Neural cell (in vitro differentiated cells): ENCODE measurements at regions not wholly inside any gene's neighbourhood (a gene's known extent, or its start where the extent isn't known, plus 50 kb on each side); places are given as distances from the start of the nearest gene placed in this dataset.

Experiments
- H2AFZ ChIP-seq: fragments of 200-600, 300-800 bp; sonication (generic), shearing (Covaris generic); 2 replicates; pipeline ENCODE4 v1.6.0; 2014; ENCODE audit warnings: low read depth, mild to moderate bottlenecking, antibody characterized with exemption, low read length, moderate library complexity
- H3F3A ChIP-seq: fragments of 200-600 bp; shearing (Covaris generic); 2 replicates; pipeline ENCODE4 v1.6.1; 2016; ENCODE audit warnings: mild to moderate bottlenecking, moderate library complexity, mixed read lengths, antibody characterized with exemption, low read length; ENCODE audit not compliant: insufficient read depth, poor library complexity, severe bottlenecking
- H3K27ac ChIP-seq: fragments of 200-600, 300-800 bp; sonication (generic), shearing (Covaris generic); 2 replicates; pipeline ENCODE4 v1.5.1; 2014; ENCODE audit warnings: mild to moderate bottlenecking, low read length, moderate library complexity
- H3K27me3 ChIP-seq: fragments of 300-800, 200-600 bp; sonication (generic), shearing (Covaris generic); 2 replicates; pipeline ENCODE4 v1.6.0; 2014; ENCODE audit warnings: mild to moderate bottlenecking, low read depth, low read length, moderate library complexity; ENCODE audit not compliant: insufficient read depth
- H3K36me3 ChIP-seq: fragments of 300-800, 200-600 bp; sonication (generic), shearing (Covaris generic); 2 replicates; pipeline ENCODE4 v1.5.1; 2014; ENCODE audit warnings: mild to moderate bottlenecking, antibody characterized with exemption, low read length, moderate library complexity; ENCODE audit not compliant: insufficient read depth
- H3K4me2 ChIP-seq: fragments of 300-800, 200-600 bp; sonication (generic), shearing (Covaris generic); 2 replicates; pipeline ENCODE4 v1.6.0; 2014; ENCODE audit warnings: mild to moderate bottlenecking, low read length
- H3K4me3 ChIP-seq: fragments of 300-800, 200-600 bp; sonication (generic), shearing (Covaris generic); 2 replicates; pipeline ENCODE4 v1.5.1; 2014; ENCODE audit warnings: mild to moderate bottlenecking, low read length, moderate library complexity
- H3K79me2 ChIP-seq: fragments of 200-600 bp; shearing (Covaris generic); replicated peaks from 2 replicates; pipeline ENCODE4 v1.6.0; 2014; ENCODE audit warnings: mild to moderate bottlenecking, low read length, moderate library complexity; ENCODE audit not compliant: insufficient read depth
- H3K9ac ChIP-seq: fragments of 300-800, 200-600 bp; sonication (generic), shearing (Covaris generic); 2 replicates; pipeline ENCODE4 v1.6.1; 2016; ENCODE audit warnings: mild to moderate bottlenecking, low read length, mixed read lengths
- H3K9me2 ChIP-seq: fragments of 200-600 bp; shearing (Covaris generic); 2 replicates; pipeline ENCODE4 v1.6.1; 2016; ENCODE audit warnings: mild to moderate bottlenecking, low read length, mixed read lengths; ENCODE audit not compliant: insufficient read depth
- H3K9me3 ChIP-seq: fragments of 200-600, 300-800 bp; sonication (generic), shearing (Covaris generic); 2 replicates; pipeline ENCODE4 v1.6.1; 2016; ENCODE audit warnings: mild to moderate bottlenecking, mixed run types, low read length, moderate library complexity, mixed read lengths
- H4K20me1 ChIP-seq: fragments of 200-600 bp; shearing (Covaris generic); 2 replicates; pipeline ENCODE4 v1.6.1; 2016; ENCODE audit warnings: mild to moderate bottlenecking, mixed run types; ENCODE audit not compliant: insufficient read depth
- CTCF ChIP-seq: fragments of 450-650 bp; IDR thresholded peaks from 2 replicates; pipeline ENCODE4 v1.5.1; 2014; ENCODE audit warnings: antibody characterized with exemption, mild to moderate bottlenecking, moderate library complexity; ENCODE audit not compliant: poor library complexity, severe bottlenecking
- EP300 ChIP-seq: fragments of 450-650 bp; conservative IDR thresholded peaks from 2 replicates; pipeline ENCODE4 v1.6.1; 2014; ENCODE audit warnings: antibody characterized with exemption, mild to moderate bottlenecking, moderate library complexity; ENCODE audit not compliant: poor library complexity, severe bottlenecking
- EZH2 ChIP-seq: fragments of 200-600, 300-800 bp; shearing (Covaris generic), sonication (generic); IDR thresholded peaks from 2 replicates; pipeline ENCODE4 v1.6.1; 2014; ENCODE audit warnings: antibody characterized with exemption, low read length, borderline replicate concordance, mild to moderate bottlenecking; ENCODE audit not compliant: insufficient read depth, poor library complexity, severe bottlenecking
- MXI1 ChIP-seq: fragments of 450-650 bp; conservative IDR thresholded peaks from 2 replicates; pipeline ENCODE4 v1.6.1; 2014; ENCODE audit warnings: antibody characterized with exemption, mild to moderate bottlenecking; ENCODE audit not compliant: poor library complexity, severe bottlenecking
- POLR2AphosphoS5 ChIP-seq: IDR thresholded peaks from 2 replicates; pipeline ENCODE4 v1.6.1; 2012
- RAD21 ChIP-seq: fragments of 450-650 bp; conservative IDR thresholded peaks from 2 replicates; pipeline ENCODE4 v1.6.1; 2014; ENCODE audit warnings: antibody characterized with exemption, mild to moderate bottlenecking, moderate library complexity
- REST ChIP-seq: IDR thresholded peaks from 2 replicates; pipeline ENCODE4 v1.6.1; 2012; ENCODE audit warnings: borderline replicate concordance
- SMC3 ChIP-seq: fragments of 450-650 bp; conservative IDR thresholded peaks from 2 replicates; pipeline ENCODE4 v1.6.1; 2014; ENCODE audit warnings: antibody characterized with exemption, mild to moderate bottlenecking, moderate library complexity; ENCODE audit not compliant: poor library complexity
- TAF1 ChIP-seq: IDR thresholded peaks from 2 replicates; pipeline ENCODE4 v1.6.1; 2012; ENCODE audit warnings: low read depth

- Histone ChIP-seq H3K27ac (no peak overlapping the region), H3K27me3 (no peaks in the 10 kb centered on the region), H3K9me2 (no peaks in the 10 kb centered on the region), H3K9ac (no peak overlapping the region), H2AFZ (no peak overlapping the region), H3K4me2 (no peak overlapping the region), H3K4me3 (no peak overlapping the region), H3K79me2 (no peaks in the 10 kb centered on the region), H4K20me1 (no peaks in the 10 kb centered on the region), H3K9me3 (no peaks in the 10 kb centered on the region), H3K36me3 (no peaks in the 10 kb centered on the region), H3F3A (no peaks in the 10 kb centered on the region)
- no peak for TF ChIP-seq POLR2AphosphoS5
- TF ChIP-seq REST: no peak
- no peak for TF ChIP-seq EZH2
- TF ChIP-seq RAD21: no peak
- TF ChIP-seq MXI1: no peak
- TF ChIP-seq CTCF: no peak
- TF ChIP-seq SMC3: no peak
- no peak for TF ChIP-seq EP300
- no peak for TF ChIP-seq TAF1
Observed at GRCh38 chr4:166538491-166539005, 665.5 kb downstream of the TLL1 start.

- Histone ChIP-seq H3K9me2 (no peaks in the 10 kb centered on the region), H2AFZ (no peak overlapping the region), H3K27me3 (no peaks in the 10 kb centered on the region), H3K79me2 (no peaks in the 10 kb centered on the region), H3K36me3 (no peaks in the 10 kb centered on the region), H3F3A (no peaks in the 10 kb centered on the region), H3K4me2 (no peak overlapping the region), H3K27ac (no peak overlapping the region), H3K9me3 (no peaks in the 10 kb centered on the region), H3K9ac (no peak overlapping the region), H4K20me1 (no peaks in the 10 kb centered on the region), H3K4me3 (no peak overlapping the region)
- TF ChIP-seq TAF1 (no peak), RAD21 (no peak), EP300 (no peak), MXI1 (no peak), SMC3 (no peak), EZH2 (no peak), REST (no peak), CTCF (no peak), POLR2AphosphoS5 (no peak)
Observed at GRCh38 chr4:166546009-166546408, 673.0 kb downstream of the TLL1 start.
